BLaER1 treated with 17β-estradiol and CSF1 and Interleukin-3, amounts not matched to agents 10 nM and 100 nM (cell line): ENCODE measurements at regions not wholly inside any gene's neighbourhood (a gene's known extent, or its start where the extent isn't known, plus 50 kb on each side); places are given as distances from the start of the nearest gene placed in this dataset.
"Not testable (repeated sequence)": the region's sequence is repeated elsewhere in the genome, so short reads cannot be mapped to it uniquely, and the experiment has no call there.

Experiments
- H3K27ac ChIP-seq, 11 experiments: shearing (Covaris generic); formaldehyde crosslinking; 2 replicates each; pipeline ENCODE4 v1.8.1; 2022
- H3K27me3 ChIP-seq, 11 experiments: shearing (Covaris generic); formaldehyde crosslinking; 2 replicates each; pipeline ENCODE4 v1.8.1; 2022
- H3K36me3 ChIP-seq, 11 experiments: shearing (Covaris generic); formaldehyde crosslinking; 2 replicates each; pipeline ENCODE4 v1.8.1; 2022
- H3K4me1 ChIP-seq, 10 experiments: shearing (Covaris generic); formaldehyde crosslinking; 2 replicates each; pipeline ENCODE4 v1.8.1; 2022
- H3K4me2 ChIP-seq, 11 experiments: shearing (Covaris generic); formaldehyde crosslinking; 2 replicates each; pipeline ENCODE4 v1.8.1; 2022
- H3K4me3 ChIP-seq, 10 experiments: shearing (Covaris generic); formaldehyde crosslinking; 2 replicates each; pipeline ENCODE4 v1.8.1; 2022
- H3K9ac ChIP-seq, 11 experiments: shearing (Covaris generic); formaldehyde crosslinking; 2 replicates each; pipeline ENCODE4 v1.8.1; 2022
- H3K9me3 ChIP-seq, 11 experiments: shearing (Covaris generic); formaldehyde crosslinking; replicated peaks in 1 of 11; 2 replicates each; pipeline ENCODE4 v1.8.1; 2022
- H4K20me1 ChIP-seq, 11 experiments: shearing (Covaris generic); formaldehyde crosslinking; 2 replicates each; pipeline ENCODE4 v1.8.1; 2022
- Cebpa-rat ChIP-seq, 11 experiments: shearing (Covaris generic); IDR thresholded peaks; 2 replicates each; pipeline ENCODE4 v1.8.1; 2022

- TF ChIP-seq Cebpa-rat (IDR thresholded peaks at IDR 0.05): no peak
- Histone ChIP-seq H3K9ac (no peak overlapping the region), H4K20me1 (no peaks in the 10 kb centered on the region)
These were observed 505.7 kb upstream of the IL12A start for GRCh38 chr3:159482994-159483367.

GRCh38 chr3:159486580-159486979, 502.1 kb upstream of the IL12A start:
- Histone ChIP-seq H3K4me2 (no peak overlapping the region), H3K9ac (no peak overlapping the region)
- no peak for TF ChIP-seq Cebpa-rat (IDR thresholded peaks at IDR 0.05)

More at GRCh38 chr3:159482994-159483367, 505.7 kb upstream of the IL12A start:
- H3K4me2 ChIP-seq: no peak overlapping the region
- no peak overlapping the region for H3K4me3 ChIP-seq
- H3K9me3 ChIP-seq: peaks cover 0 to 13% (median 8%) of the 10 kb centered on the region in 11 experiments; a peak in 15 of 22 replicates
- no peak overlapping the region for H3K27ac ChIP-seq
- H3K4me1 ChIP-seq: no peaks in the 10 kb centered on the region
- no peaks in the 10 kb centered on the region for H3K36me3 ChIP-seq
- H3K27me3 ChIP-seq: no peaks in the 10 kb centered on the region

DNA sequence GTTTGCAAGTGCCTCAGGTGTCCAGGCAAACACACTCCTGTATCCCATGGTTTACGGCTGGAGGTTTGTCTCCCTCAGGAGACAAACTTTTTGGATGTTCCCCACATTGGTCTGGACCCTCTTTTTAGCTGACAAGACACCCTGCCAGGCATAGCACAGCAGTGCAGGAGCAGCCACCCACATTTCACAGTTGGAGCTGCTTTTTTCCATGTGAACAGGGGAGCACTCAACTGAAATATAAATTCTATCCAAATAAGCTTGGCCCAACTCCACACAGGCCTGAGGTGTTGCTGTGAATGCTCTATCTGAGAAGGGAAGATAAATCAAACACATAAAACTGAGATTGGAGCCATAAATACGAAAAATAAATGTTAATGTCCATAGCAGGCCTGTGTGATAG, 501.3 kb upstream of the IL12A start:
- H3K4me1 ChIP-seq: no peaks in the 10 kb centered on the region
- no peak overlapping the region for H3K4me2 ChIP-seq
- H3K27me3 ChIP-seq: no peaks in the 10 kb centered on the region
- TF ChIP-seq Cebpa-rat (IDR thresholded peaks at IDR 0.05): no peak
- H3K4me3 ChIP-seq: no peak overlapping the region
- no peaks in the 10 kb centered on the region for H3K36me3 ChIP-seq
- no peaks in the 10 kb centered on the region for H4K20me1 ChIP-seq
- H3K27ac ChIP-seq: no peak overlapping the region
- H3K9ac ChIP-seq: no peak overlapping the region
- peaks cover 0 to 7% (median 4%) of the 10 kb centered on the region in 11 experiments; a peak in 4 of 22 replicates for H3K9me3 ChIP-seq

More at GRCh38 chr3:159486580-159486979, 502.1 kb upstream of the IL12A start:
- peaks cover 0 to 7% (median 4%) of the 10 kb centered on the region in 11 experiments; a peak in 4 of 22 replicates for H3K9me3 ChIP-seq
- no peak overlapping the region for H3K27ac ChIP-seq
- no peaks in the 10 kb centered on the region for H3K27me3 ChIP-seq
- H3K36me3 ChIP-seq: no peaks in the 10 kb centered on the region
- H3K4me3 ChIP-seq: no peak overlapping the region
- H4K20me1 ChIP-seq: no peaks in the 10 kb centered on the region
- H3K4me1 ChIP-seq: no peaks in the 10 kb centered on the region

- H3K9me3 ChIP-seq: peaks cover 0 to 7% (median 4%) of the 10 kb centered on the region in 11 experiments; a peak in 4 of 22 replicates
These were observed 500.0 kb upstream of the IL12A start for GRCh38 chr3:159488602-159489001.

GRCh38 chr3:159497361-159497760, 491.3 kb upstream of the IL12A start:
- H3K9ac ChIP-seq: no peak overlapping the region
- no peaks in the 10 kb centered on the region for H3K36me3 ChIP-seq
- H3K9me3 ChIP-seq: no peaks in the 10 kb centered on the region
- no peaks in the 10 kb centered on the region for H3K4me1 ChIP-seq
- no peak overlapping the region for H3K4me2 ChIP-seq
- no peak overlapping the region for H3K27ac ChIP-seq
- no peaks in the 10 kb centered on the region for H3K27me3 ChIP-seq
- H3K4me3 ChIP-seq: no peak overlapping the region
- TF ChIP-seq Cebpa-rat (IDR thresholded peaks at IDR 0.05): no peak
- H4K20me1 ChIP-seq: no peaks in the 10 kb centered on the region

More at GRCh38 chr3:159488602-159489001, 500.0 kb upstream of the IL12A start:
- Histone ChIP-seq H3K36me3 (no peaks in the 10 kb centered on the region), H3K4me3 (no peak overlapping the region), H3K4me1 (no peaks in the 10 kb centered on the region), H3K4me2 (no peak overlapping the region), H3K27ac (no peak overlapping the region), H3K27me3 (no peaks in the 10 kb centered on the region), H3K9ac (no peak overlapping the region), H4K20me1 (no peaks in the 10 kb centered on the region)
- TF ChIP-seq Cebpa-rat (IDR thresholded peaks at IDR 0.05): no peak

DNA sequence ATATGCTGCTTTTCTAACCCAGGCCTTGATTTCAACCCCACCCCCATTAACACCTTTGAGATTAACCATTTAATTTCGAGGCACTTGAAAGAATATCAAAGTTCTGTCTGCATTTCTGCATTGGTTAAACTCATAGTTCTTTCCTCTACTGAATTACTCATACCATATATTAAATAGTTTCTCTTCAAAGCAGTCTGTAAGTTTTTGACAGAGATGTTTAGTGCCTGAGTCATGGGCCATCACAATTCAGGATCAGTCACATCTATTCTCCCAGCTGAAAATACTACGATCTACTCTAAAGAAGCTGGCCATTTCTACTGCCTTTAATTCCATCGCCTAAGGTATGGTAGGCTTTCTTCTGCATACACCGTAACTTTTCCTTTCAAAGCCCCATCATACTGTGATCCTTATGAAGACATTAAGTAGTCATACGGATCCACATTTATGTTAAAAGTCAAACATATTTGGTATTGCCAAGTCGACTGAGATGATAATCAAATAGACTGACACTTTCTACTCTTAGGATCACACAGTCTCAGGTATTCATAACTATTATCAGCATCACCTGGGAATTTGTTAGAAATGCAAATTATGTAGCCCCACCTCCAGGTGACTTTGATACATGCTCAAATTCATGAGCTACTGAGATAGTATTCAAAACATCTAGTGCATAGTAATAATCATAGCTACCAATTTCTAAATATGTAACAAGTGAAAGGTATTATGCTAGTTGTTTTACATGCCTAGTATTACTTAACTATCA, 489.4 kb upstream of the IL12A start:
- no peaks in the 10 kb centered on the region for H3K36me3 ChIP-seq
- no peaks in the 10 kb centered on the region for H3K9me3 ChIP-seq
- H3K4me1 ChIP-seq: no peaks in the 10 kb centered on the region
- H3K4me2 ChIP-seq: no peak overlapping the region
- no peaks in the 10 kb centered on the region for H3K27me3 ChIP-seq
- no peak overlapping the region for H3K9ac ChIP-seq
- H3K4me3 ChIP-seq: no peak overlapping the region
- no peaks in the 10 kb centered on the region for H4K20me1 ChIP-seq
- TF ChIP-seq Cebpa-rat (IDR thresholded peaks at IDR 0.05): no peak
- H3K27ac ChIP-seq: no peak overlapping the region

DNA sequence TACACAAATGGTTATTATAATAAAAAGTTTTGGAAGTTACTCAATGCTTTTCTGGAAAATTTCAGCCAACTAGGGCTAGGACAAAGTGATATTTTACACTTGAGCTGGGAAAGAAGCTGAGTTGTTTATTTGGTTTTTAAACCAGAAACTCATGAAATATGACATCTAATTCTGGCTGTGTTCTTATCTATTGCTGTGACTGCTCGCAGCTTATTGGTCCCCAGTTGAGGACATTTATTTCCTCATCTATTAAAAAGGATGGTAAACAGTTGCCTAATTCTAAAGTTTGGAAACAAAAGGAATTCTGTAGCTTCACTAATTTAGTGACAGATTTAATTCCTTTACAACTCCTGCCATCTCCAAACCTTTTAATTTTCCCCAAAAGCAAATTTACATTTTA, 487.6 kb upstream of the IL12A start:
- no peak overlapping the region for H3K4me2 ChIP-seq
- no peaks in the 10 kb centered on the region for H3K4me1 ChIP-seq
- no peaks in the 10 kb centered on the region for H3K27me3 ChIP-seq
- no peak for TF ChIP-seq Cebpa-rat (IDR thresholded peaks at IDR 0.05)
- no peaks in the 10 kb centered on the region for H3K36me3 ChIP-seq
- no peak overlapping the region for H3K4me3 ChIP-seq
- H3K9ac ChIP-seq: no peak overlapping the region
- H4K20me1 ChIP-seq: no peaks in the 10 kb centered on the region
- H3K9me3 ChIP-seq: no peaks in the 10 kb centered on the region
- H3K27ac ChIP-seq: no peak overlapping the region

- Histone ChIP-seq H3K36me3 (no peaks in the 10 kb centered on the region), H3K4me3 (no peak overlapping the region), H3K9me3 (no peaks in the 10 kb centered on the region), H3K27ac (no peak overlapping the region), H3K27me3 (no peaks in the 10 kb centered on the region), H4K20me1 (no peaks in the 10 kb centered on the region), H3K9ac (no peak overlapping the region), H3K4me2 (no peak overlapping the region), H3K4me1 (0 out of 20 replicates have a peak, but pooled peaks cover 0 to 4% (median 0%) of the 10 kb centered on the region in 10 experiments)
- TF ChIP-seq Cebpa-rat (IDR thresholded peaks at IDR 0.05): no peak
These were observed 485.6 kb upstream of the IL12A start for GRCh38 chr3:159502986-159503385.

DNA sequence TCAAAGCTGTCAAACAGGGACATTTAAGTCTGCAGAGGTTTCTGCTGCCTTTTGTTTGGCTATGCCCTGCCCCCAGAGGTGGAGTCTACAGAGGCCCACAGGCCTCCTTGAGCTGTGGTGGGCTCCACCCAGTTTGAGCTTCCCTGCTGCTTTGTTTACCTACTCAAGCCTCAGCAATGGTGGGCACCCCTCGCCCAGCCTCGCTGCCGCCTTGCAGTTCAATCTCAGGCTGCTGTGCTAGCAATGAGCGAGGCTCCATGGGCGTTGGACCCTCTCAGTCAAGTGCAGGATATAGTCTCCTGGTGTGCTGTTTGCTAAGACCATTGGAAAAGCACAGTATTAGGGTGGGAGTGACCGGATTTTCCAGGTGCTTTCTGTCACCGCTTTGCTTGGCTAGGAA, 477.6 kb upstream of the IL12A start:
- not testable (repeated sequence) for H3K27me3 ChIP-seq, H3K9me3 ChIP-seq, H3K4me1 ChIP-seq, H3K4me3 ChIP-seq, H3K4me2 ChIP-seq, H3K9ac ChIP-seq, H4K20me1 ChIP-seq, H3K27ac ChIP-seq, H3K36me3 ChIP-seq

DNA sequence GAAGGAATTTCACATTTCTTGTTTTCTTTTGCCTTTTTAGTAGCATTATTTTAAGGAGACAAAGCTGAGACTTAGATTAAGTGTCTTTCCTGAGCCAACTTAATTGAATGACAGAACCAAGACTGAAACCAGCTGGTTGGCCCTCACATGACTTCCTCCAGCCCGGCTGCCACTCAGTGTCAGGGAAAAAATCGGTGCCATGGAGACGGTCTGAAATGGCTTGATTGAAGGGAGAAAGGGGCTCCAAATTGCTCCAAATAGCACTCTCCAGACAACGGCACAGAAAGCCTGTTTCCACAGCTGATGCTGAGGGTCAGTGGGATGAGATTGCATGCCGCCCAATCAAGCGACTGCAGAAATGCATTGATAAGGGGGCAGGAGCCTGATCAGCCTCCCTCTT, 475.2 kb upstream of the IL12A start:
- H3K9ac ChIP-seq: no peak overlapping the region
- H3K4me1 ChIP-seq: no peaks in the 10 kb centered on the region
- H3K9me3 ChIP-seq: peaks cover 0 to 9% (median 5%) of the 10 kb centered on the region in 11 experiments; a peak in 8 of 22 replicates
- no peak overlapping the region for H3K4me2 ChIP-seq
- no peak for TF ChIP-seq Cebpa-rat (IDR thresholded peaks at IDR 0.05)
- H3K27ac ChIP-seq: no peak overlapping the region
- no peaks in the 10 kb centered on the region for H3K27me3 ChIP-seq
- no peaks in the 10 kb centered on the region for H4K20me1 ChIP-seq
- H3K4me3 ChIP-seq: no peak overlapping the region
- H3K36me3 ChIP-seq: no peaks in the 10 kb centered on the region
